ENCODE measurements at regions not wholly inside any gene's neighbourhood (a gene's known extent, or its start where the extent isn't known, plus 50 kb on each side); places are given as distances from the start of the nearest gene placed in this dataset.
"Not testable (repeated sequence)": the region's sequence is repeated elsewhere in the genome, so short reads cannot be mapped to it uniquely, and the experiment has no call there.

DNA sequence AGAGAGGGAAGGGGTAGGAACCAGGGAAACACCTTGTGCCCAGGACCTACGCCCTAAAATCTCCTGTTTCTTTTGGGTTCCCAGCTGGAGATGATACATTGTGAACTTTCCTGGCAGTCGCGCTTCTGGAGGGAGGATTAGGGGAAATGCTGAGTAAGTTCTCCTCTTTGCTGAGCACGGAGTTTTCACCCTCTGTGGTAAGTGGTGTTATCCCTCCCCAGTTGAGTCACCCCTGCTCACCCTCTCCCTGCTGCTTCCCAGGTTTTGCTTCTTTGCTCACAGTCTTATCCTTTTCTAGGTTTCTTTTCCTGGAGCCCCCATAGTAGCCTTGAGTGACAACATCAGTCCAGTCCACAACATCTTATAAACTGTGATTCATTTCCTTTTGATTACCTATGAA is 789.1 kb downstream of the TMEM121 start:
- Histone ChIP-seq H3K4me3 (replicated peaks in 1 of 4; ENCODE audit: control extremely low read depth in 1 of 4, insufficient read depth in 1 of 4, low read depth in 3 of 4, low read length in 4 of 4) (no peak overlapping the region), H3K27me3 (ENCODE audit: control insufficient read depth, insufficient read depth, low read length) (no peaks in the 10 kb centered on the region), H3K4me2 (ENCODE audit: extremely low read depth, insufficient read depth, low read length) (no peak overlapping the region), H2AFZ (ENCODE audit: low read length) (no peak overlapping the region), H3K9ac (ENCODE audit: insufficient read depth, low read length) (no peak overlapping the region), H3K36me3 (ENCODE audit: control insufficient read depth, insufficient read depth, low read length) (no peaks in the 10 kb centered on the region), H3K4me1 (ENCODE audit: control insufficient read depth, extremely low read depth, insufficient read depth, low read length) (no peaks in the 10 kb centered on the region), H4K20me1 (ENCODE audit: control insufficient read depth, extremely low read depth, insufficient read depth, low read length) (no peaks in the 10 kb centered on the region), H3K9me3 (ENCODE audit: control insufficient read depth, insufficient read depth, low read depth, low read length) (no peaks in the 10 kb centered on the region), H3K27ac (ENCODE audit: insufficient read depth, low read length) (no peak overlapping the region), H3K79me2 (ENCODE audit: control insufficient read depth, insufficient read depth, low read length) (no peaks in the 10 kb centered on the region)
- TF ChIP-seq CTCF (conservative IDR thresholded peaks at IDR 0.05 in 1 of 2, IDR thresholded peaks at IDR 0.05 in 1 of 2; ENCODE audit: low read depth in 1 of 2, low read length in 2 of 2) (no peak), EZH2 (IDR thresholded peaks at IDR 0.05; ENCODE audit: low read length, missing control alignments) (no peak)
- DNase-seq (ENCODE audit: low read depth in 2 of 2) = no peak

GRCh38 chr14:106317593-106317992 is 791.2 kb downstream of the TMEM121 start:
- Histone ChIP-seq H3K4me2 (ENCODE audit: extremely low read depth, insufficient read depth, low read length) (no peak overlapping the region), H3K9ac (ENCODE audit: insufficient read depth, low read length) (no peak overlapping the region), H4K20me1 (ENCODE audit: control insufficient read depth, extremely low read depth, insufficient read depth, low read length) (no peaks in the 10 kb centered on the region), H3K4me1 (ENCODE audit: control insufficient read depth, extremely low read depth, insufficient read depth, low read length) (no peaks in the 10 kb centered on the region), H3K27ac (ENCODE audit: insufficient read depth, low read length) (no peak overlapping the region), H3K79me2 (ENCODE audit: control insufficient read depth, insufficient read depth, low read length) (no peaks in the 10 kb centered on the region), H2AFZ (ENCODE audit: low read length) (no peak overlapping the region), H3K9me3 (ENCODE audit: control insufficient read depth, insufficient read depth, low read depth, low read length) (no peaks in the 10 kb centered on the region), H3K36me3 (ENCODE audit: control insufficient read depth, insufficient read depth, low read length) (no peaks in the 10 kb centered on the region), H3K27me3 (ENCODE audit: control insufficient read depth, insufficient read depth, low read length) (no peaks in the 10 kb centered on the region), H3K4me3 (replicated peaks in 1 of 4; ENCODE audit: control extremely low read depth in 1 of 4, insufficient read depth in 1 of 4, low read depth in 3 of 4, low read length in 4 of 4) (no peak overlapping the region)
- TF ChIP-seq CTCF (conservative IDR thresholded peaks at IDR 0.05 in 1 of 2, IDR thresholded peaks at IDR 0.05 in 1 of 2; ENCODE audit: low read depth in 1 of 2, low read length in 2 of 2) (no peak), EZH2 (IDR thresholded peaks at IDR 0.05; ENCODE audit: low read length, missing control alignments) (no peak)
- no peak for DNase-seq (ENCODE audit: low read depth in 2 of 2)

DNA sequence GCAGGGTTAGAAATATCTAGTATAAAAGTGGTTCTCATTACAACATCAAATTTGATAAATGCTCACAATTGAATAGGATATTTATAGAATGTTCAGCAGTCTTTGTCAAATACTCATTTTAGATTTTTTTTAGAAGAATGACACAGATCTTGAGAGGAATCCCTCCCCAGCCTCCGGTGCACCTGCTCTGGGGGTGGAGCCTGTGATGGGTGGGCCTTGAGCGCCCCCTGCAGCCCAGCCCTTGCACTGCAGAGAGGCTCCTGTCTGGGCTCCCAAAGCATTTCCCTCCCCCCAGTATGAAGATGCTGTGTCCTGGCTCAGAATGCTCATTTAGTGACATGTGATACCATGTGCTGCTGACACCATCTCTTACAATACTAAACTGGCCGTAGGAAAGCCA is 792.3 kb downstream of the TMEM121 start:
- Histone ChIP-seq H3K79me2 (ENCODE audit: control insufficient read depth, insufficient read depth, low read length) (no peaks in the 10 kb centered on the region), H3K9ac (ENCODE audit: insufficient read depth, low read length) (no peak overlapping the region), H3K9me3 (ENCODE audit: control insufficient read depth, insufficient read depth, low read depth, low read length) (no peaks in the 10 kb centered on the region), H4K20me1 (ENCODE audit: control insufficient read depth, extremely low read depth, insufficient read depth, low read length) (no peaks in the 10 kb centered on the region), H3K4me1 (ENCODE audit: control insufficient read depth, extremely low read depth, insufficient read depth, low read length) (no peaks in the 10 kb centered on the region), H3K4me3 (replicated peaks in 1 of 4; ENCODE audit: control extremely low read depth in 1 of 4, insufficient read depth in 1 of 4, low read depth in 3 of 4, low read length in 4 of 4) (no peak overlapping the region), H3K27me3 (ENCODE audit: control insufficient read depth, insufficient read depth, low read length) (no peaks in the 10 kb centered on the region), H3K27ac (ENCODE audit: insufficient read depth, low read length) (no peak overlapping the region), H3K4me2 (ENCODE audit: extremely low read depth, insufficient read depth, low read length) (no peak overlapping the region), H3K36me3 (ENCODE audit: control insufficient read depth, insufficient read depth, low read length) (no peaks in the 10 kb centered on the region), H2AFZ (ENCODE audit: low read length) (no peak overlapping the region)
- TF ChIP-seq CTCF (conservative IDR thresholded peaks at IDR 0.05 in 1 of 2, IDR thresholded peaks at IDR 0.05 in 1 of 2; ENCODE audit: low read depth in 1 of 2, low read length in 2 of 2) = no peak
- no peak for TF ChIP-seq EZH2 (IDR thresholded peaks at IDR 0.05; ENCODE audit: low read length, missing control alignments)
- DNase-seq (ENCODE audit: low read depth in 2 of 2) = no peak

GRCh38 chr14:106323970-106324369 is 797.6 kb downstream of the TMEM121 start:
- H3K27ac ChIP-seq (ENCODE audit: insufficient read depth, low read length); H3K79me2 ChIP-seq (ENCODE audit: control insufficient read depth, insufficient read depth, low read length): not testable (repeated sequence)

More at GRCh38 chr14:106323970-106324369, 797.6 kb downstream of the TMEM121 start:
- DNase-seq (ENCODE audit: low read depth in 2 of 2); H3K27me3 ChIP-seq (ENCODE audit: control insufficient read depth, insufficient read depth, low read length); H2AFZ ChIP-seq (ENCODE audit: low read length); H3K9me3 ChIP-seq (ENCODE audit: control insufficient read depth, insufficient read depth, low read depth, low read length); H3K4me2 ChIP-seq (ENCODE audit: extremely low read depth, insufficient read depth, low read length); H3K36me3 ChIP-seq (ENCODE audit: control insufficient read depth, insufficient read depth, low read length); H4K20me1 ChIP-seq (ENCODE audit: control insufficient read depth, extremely low read depth, insufficient read depth, low read length); H3K9ac ChIP-seq (ENCODE audit: insufficient read depth, low read length); H3K4me1 ChIP-seq (ENCODE audit: control insufficient read depth, extremely low read depth, insufficient read depth, low read length); H3K4me3 ChIP-seq (replicated peaks in 1 of 4; ENCODE audit: control extremely low read depth in 1 of 4, insufficient read depth in 1 of 4, low read depth in 3 of 4, low read length in 4 of 4): not testable (repeated sequence)
